ENCODE measurements at regions not wholly inside any gene's neighbourhood (a gene's known extent, or its start where the extent isn't known, plus 50 kb on each side); places are given as distances from the start of the nearest gene placed in this dataset.

DNA sequence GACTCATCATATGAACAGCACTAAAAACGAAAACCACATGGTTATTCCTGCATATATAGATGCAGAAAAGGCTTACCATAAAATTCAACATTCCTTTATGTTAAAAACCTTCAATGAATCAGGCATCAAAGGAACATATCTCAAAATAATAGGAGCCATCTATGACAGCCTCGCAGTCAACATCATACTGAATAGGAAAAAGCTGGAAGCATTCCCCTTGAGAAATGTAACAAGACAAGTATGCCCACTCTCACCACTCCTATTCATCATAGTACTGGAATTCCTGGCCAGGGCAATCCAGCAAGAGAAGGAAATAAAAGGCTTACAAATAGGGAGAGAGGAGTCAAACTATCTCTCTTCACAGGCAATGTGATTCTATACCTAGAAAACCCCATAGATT, 179.6 kb upstream of the HTR2A start:
- TF ChIP-seq POLR2A (IDR thresholded peaks at IDR 0.05) (no peak), POLR2AphosphoS5 (IDR thresholded peaks at IDR 0.05) (no peak), EP300 (IDR thresholded peaks at IDR 0.05) (no peak)
- TF ChIP-seq, protein P1, sequence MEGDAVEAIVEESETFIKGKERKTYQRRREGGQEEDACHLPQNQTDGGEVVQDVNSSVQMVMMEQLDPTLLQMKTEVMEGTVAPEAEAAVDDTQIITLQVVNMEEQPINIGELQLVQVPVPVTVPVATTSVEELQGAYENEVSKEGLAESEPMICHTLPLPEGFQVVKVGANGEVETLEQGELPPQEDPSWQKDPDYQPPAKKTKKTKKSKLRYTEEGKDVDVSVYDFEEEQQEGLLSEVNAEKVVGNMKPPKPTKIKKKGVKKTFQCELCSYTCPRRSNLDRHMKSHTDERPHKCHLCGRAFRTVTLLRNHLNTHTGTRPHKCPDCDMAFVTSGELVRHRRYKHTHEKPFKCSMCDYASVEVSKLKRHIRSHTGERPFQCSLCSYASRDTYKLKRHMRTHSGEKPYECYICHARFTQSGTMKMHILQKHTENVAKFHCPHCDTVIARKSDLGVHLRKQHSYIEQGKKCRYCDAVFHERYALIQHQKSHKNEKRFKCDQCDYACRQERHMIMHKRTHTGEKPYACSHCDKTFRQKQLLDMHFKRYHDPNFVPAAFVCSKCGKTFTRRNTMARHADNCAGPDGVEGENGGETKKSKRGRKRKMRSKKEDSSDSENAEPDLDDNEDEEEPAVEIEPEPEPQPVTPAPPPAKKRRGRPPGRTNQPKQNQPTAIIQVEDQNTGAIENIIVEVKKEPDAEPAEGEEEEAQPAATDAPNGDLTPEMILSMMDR (IDR thresholded peaks at IDR 0.05) = no peak

All from sigmoid colon (tissue), 4 donors.